22Rv1 (cell line): ENCODE measurements at regions not wholly inside any gene's neighbourhood (a gene's known extent, or its start where the extent isn't known, plus 50 kb on each side); places are given as distances from the start of the nearest gene placed in this dataset.

Experiments used
- H3K27ac ChIP-seq: fragments of 450-650 bp; 2 replicates; pipeline ENCODE4 v1.5.1; 2017
- ZFX ChIP-seq: fragments of 450-650 bp; IDR thresholded peaks from 2 replicates; pipeline ENCODE4 v1.6.1; 2017; ENCODE audit warnings: antibody characterized with exemption, borderline replicate concordance
- TF ChIP-seq, protein P1 (sequence below): fragments of 450-650 bp; IDR thresholded peaks from 2 replicates; pipeline ENCODE4 v1.5.1; 2017; ENCODE audit warnings: mild to moderate bottlenecking

DNA sequence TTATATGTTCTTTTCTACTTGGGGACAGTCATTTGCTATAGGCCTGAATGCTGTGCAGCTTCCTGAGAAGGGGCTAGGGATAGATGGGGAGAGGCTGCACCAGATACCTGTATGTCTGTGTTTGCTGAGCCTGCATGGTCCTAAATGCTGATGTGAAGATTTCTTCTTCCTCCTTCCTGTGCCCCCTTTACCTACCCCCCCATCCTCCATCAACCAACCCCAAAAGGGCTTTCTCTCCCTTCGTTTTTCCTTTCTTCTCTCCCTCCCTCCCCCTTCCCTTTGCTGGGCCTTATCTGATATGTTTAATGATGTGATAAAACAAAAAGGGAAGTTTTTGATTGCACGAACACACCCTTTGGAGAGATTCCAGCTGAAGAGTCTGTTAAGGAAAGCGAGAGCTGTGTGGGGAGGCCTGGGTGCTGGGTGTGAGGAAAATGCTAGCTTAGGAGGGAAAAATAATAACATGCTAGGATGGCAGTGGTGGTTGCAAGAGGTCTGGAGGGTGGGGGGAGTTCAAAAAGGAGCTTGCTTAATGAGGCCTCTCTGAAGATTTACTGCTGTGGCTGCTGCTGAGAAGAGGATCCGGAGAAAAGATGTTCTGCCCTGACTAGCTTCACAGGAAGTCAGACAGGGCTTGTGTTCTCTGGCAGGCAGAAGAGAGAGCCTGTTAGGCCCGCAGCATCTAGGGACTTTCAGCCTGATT is 101.8 kb downstream of the SAMD9 start:
- no peak overlapping the region for H3K27ac ChIP-seq
- TF ChIP-seq, protein P1, sequence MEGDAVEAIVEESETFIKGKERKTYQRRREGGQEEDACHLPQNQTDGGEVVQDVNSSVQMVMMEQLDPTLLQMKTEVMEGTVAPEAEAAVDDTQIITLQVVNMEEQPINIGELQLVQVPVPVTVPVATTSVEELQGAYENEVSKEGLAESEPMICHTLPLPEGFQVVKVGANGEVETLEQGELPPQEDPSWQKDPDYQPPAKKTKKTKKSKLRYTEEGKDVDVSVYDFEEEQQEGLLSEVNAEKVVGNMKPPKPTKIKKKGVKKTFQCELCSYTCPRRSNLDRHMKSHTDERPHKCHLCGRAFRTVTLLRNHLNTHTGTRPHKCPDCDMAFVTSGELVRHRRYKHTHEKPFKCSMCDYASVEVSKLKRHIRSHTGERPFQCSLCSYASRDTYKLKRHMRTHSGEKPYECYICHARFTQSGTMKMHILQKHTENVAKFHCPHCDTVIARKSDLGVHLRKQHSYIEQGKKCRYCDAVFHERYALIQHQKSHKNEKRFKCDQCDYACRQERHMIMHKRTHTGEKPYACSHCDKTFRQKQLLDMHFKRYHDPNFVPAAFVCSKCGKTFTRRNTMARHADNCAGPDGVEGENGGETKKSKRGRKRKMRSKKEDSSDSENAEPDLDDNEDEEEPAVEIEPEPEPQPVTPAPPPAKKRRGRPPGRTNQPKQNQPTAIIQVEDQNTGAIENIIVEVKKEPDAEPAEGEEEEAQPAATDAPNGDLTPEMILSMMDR = no peak
- no peak for TF ChIP-seq ZFX

DNA sequence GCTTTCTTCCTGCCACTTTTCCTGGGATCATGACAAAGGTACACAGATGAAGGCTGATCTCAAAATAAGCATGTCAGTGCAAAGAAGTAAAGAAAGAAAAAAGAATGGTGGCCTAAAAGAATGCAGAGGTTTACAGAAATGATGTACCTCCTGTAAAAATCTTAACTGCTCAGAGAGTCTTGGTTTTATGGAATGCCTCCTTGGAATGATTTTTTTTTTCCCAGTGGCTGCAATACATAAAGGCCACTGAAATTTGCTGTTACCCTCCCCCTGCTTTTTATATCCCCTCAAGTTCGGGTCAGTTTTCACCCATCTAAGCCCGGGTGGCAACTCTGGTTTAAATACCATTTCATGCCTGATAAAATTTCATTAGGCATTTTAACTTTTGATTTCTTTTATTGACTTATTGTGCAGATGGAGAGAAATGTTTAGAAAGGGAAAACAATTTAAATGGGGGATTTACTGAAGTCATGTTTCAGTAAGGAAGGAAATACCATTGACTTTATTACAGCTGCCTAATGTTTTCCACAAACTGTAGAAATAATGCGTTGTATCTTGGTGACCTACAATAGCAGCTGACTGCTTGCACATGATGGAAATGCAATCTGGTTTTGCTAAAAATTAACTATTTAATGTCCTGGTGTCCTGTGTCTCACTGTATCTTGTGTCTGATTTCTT is 102.5 kb downstream of the SAMD9 start:
- H3K27ac ChIP-seq = no peak overlapping the region
- TF ChIP-seq ZFX = no peak
- TF ChIP-seq, protein P1 = no peak

DNA sequence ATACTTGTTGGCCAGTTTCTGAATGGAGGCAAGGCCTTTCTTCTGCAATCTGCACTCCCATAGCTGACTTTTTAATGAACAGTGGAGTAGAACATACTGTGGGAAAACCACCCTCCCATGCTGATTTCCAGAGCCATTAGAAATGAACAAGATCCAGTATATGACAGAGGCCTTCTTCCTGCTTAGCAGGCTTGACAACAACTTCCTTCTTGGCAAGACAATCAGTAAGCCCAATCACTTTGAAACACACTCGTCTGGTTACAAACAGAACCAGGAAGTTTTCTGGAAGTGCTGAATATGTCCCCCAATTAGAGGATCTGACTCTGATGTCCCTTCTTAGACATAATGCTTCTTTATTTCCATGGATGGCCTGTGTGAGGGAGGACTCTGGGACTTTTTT is 103.4 kb downstream of the SAMD9 start:
- H3K27ac ChIP-seq = no peak overlapping the region
- no peak for TF ChIP-seq ZFX
- TF ChIP-seq, protein P1 = no peak

DNA sequence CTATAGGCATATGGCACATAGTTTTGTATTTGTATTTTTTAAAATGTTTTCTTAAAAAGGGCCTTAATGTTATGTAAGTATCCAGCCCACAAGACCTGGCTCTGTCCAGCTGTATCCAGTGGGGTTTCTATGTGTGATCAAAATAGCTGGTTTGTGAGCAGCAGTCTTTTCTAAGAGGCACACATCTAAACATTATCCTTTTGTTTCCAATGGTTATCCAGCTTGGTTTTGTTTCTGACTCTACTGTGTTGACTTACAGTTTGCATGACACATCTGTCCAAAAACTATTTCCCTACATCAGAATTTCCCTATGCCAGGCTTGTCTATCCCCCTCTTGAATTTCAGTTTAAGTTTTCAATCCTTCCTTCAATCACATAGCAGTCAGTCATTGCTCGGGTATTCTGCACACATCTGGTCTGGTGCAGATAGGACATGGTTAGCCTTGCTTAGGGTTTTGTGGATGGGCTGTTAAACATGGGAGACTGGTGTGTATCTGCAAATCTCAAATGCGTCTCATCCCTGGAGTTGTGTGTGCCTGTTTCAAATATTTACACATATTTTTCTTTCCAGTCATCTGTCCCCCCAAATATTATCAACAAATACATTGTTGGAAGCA is 104.2 kb downstream of the SAMD9 start:
- TF ChIP-seq ZFX = no peak
- TF ChIP-seq, protein P1 = no peak
- H3K27ac ChIP-seq = no peak overlapping the region

DNA sequence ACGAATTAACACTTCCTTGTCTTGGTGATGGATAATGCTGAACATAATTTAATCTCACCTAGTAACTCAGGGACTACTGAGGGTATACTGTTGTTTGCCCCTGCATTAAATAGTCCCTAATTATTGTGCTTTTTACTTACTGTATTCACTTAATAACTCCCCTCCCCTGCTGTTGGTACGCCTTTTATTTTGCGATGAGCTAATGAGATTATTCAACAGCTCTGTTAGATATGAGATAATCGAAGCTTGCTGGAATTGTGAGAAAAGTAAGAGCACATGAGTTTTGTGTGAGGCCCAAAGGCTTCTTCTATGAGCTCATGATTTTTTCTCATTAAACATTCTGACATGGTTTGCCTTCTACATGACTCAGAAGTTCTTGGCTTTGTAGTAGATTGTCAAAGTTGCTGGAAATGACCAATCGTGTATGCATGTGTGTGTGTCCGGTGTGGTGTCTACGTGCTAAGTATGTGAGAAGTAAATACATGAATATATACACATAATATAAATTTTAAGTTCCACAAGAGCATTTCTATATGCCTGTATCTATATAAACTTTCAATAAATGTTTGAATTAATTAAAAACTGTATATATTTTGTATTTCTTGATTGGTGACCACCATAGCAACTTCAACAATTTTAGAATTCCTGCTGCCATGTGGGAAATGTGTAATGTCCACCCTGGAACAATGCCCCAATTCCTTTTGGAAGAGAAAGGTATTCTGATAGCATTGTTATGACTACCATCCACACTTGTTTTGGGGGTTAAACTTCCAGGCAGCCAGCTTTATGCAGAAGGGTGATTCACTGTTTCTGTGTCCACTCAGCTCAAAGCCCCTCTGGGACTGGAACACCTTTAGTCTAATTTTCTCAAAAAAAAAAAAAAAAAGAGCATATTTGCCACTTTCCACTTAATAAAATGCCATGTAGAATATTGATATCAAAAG is 106.2 kb downstream of the SAMD9 start:
- no peak overlapping the region for H3K27ac ChIP-seq
- TF ChIP-seq ZFX = no peak
- TF ChIP-seq, protein P1 = no peak

DNA sequence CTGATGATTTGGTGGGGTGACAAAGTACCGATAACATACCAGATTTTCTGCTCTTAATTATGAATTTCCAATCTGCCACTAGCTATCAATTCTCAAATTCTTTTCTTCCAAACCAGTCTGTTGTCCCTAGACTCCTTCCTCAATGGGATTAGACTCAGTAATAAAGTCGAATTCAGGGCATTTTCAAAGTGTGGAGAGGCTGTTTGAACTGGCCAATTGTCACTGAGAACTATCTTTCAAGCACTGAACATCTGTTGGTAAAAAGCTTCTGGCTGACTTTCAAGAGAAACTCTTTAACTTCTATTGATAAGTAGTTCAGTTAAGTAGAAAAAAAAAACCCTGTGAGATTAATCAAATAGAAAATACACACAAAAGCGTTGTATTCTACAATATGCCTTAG is 108.9 kb downstream of the SAMD9 start:
- TF ChIP-seq ZFX = no peak
- TF ChIP-seq, protein P1 = no peak

More for the DNA sequence above, 108.9 kb downstream of the SAMD9 start:
- H3K27ac ChIP-seq = no peak overlapping the region
